IPS DF 6.9 (cell line): ENCODE measurements at regions not wholly inside any gene's neighbourhood (a gene's known extent, or its start where the extent isn't known, plus 50 kb on each side); places are given as distances from the start of the nearest gene placed in this dataset.

Experiments
- DNase-seq: peaks from one replicate; pipeline ENCODE4 v3.0.0-alpha.2; 2013; ENCODE audit warnings: low read depth, low spot score
- H3K27ac ChIP-seq: one replicate; pipeline ENCODE4 v1.5.1; 2013; ENCODE audit warnings: low read length, control low read depth
- H3K27me3 ChIP-seq: 2 replicates; pipeline ENCODE4 v1.6.1; 2013; ENCODE audit warnings: mild to moderate bottlenecking, low read length; ENCODE audit not compliant: control insufficient read depth, insufficient read depth
- H3K36me3 ChIP-seq: 2 replicates; pipeline ENCODE4 v1.6.1; 2013; ENCODE audit warnings: low read length; ENCODE audit not compliant: control insufficient read depth, insufficient read depth
- H3K4me1 ChIP-seq: 2 replicates; pipeline ENCODE4 v1.6.1; 2013; ENCODE audit warnings: low read length; ENCODE audit not compliant: control insufficient read depth, insufficient read depth
- H3K4me3 ChIP-seq: 2 replicates; pipeline ENCODE4 v1.5.1; 2013; ENCODE audit warnings: mild to moderate bottlenecking, low read length
- H3K9me3 ChIP-seq: 2 replicates; pipeline ENCODE4 v1.6.1; 2013; ENCODE audit warnings: low read length, inconsistent platforms; ENCODE audit not compliant: control insufficient read depth, insufficient read depth
- WGBS: extraction: QIAGEN DNeasy Blood & Tissue Kit; methylation state at CpG from one replicate; pipeline ENCODE4 v1.1.7; 2013; ENCODE audit warnings: mixed read lengths, missing lambda C conversion rate; ENCODE audit not compliant: insufficient read length, insufficient coverage; 5-methylcytosine and 5-hydroxymethylcytosine counted together

DNA sequence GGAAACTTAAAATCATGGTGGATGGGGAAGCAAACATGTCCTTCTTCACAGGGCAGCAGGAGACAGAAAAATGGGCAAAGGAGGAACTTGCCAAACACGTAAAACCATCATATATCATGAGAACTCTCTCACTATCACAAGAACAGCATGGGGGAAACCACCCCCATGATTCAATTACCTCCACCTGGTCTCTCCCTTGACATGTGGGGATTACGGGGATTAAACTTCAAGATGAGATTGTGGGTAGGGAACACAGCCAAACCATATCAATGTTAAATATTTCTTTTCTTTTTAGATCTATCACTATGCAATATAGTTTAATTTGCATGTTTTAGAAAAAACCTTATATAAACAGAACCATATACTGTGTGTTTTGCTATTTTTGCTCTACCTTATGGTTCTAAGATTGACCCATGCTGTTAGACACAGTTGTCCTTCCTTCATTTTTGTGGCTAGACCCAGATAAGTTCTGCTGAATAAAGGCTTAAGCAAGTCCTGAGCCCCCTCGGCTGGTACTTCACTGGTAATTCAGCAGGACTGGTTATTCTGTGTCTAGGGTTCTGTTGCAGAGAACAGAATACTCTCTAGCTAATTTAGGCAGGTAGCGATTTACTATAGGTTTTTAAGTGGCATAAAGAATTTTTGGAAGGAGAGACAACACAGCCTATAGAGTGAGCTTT lies 253.7 kb upstream of the HMGA2 start:
- Histone ChIP-seq H3K27me3 (no peaks in the 10 kb centered on the region), H3K9me3 (no peaks in the 10 kb centered on the region), H3K4me3 (no peak overlapping the region), H3K4me1 (no peaks in the 10 kb centered on the region), H3K27ac (no peak overlapping the region), H3K36me3 (no peaks in the 10 kb centered on the region)
- WGBS = no CpG with 5 or more reads among the region's 4 CpGs
- no peak for DNase-seq

DNA sequence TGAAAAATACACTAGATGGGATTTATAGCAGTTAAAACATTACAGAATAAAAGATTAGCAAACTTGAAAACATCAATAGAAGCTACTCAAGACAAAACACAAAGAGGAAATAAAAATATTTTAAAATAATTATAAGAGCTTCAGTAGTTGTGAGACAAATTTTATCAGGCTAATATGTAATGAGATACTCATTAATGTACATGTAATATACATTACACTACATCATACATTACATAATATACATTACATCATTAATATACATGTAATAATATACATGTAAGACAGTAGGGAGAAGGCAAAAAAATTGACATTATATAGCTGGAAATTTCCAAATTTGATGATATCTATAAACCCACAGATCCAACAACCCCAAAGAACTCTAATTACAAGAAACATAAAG lies 249.4 kb upstream of the HMGA2 start:
- H3K27ac ChIP-seq = no peak overlapping the region
- H3K27me3 ChIP-seq = no peaks in the 10 kb centered on the region
- H3K9me3 ChIP-seq = no peaks in the 10 kb centered on the region
- no peak overlapping the region for H3K4me3 ChIP-seq
- no peaks in the 10 kb centered on the region for H3K36me3 ChIP-seq
- DNase-seq = no peak
- no peaks in the 10 kb centered on the region for H3K4me1 ChIP-seq

DNA sequence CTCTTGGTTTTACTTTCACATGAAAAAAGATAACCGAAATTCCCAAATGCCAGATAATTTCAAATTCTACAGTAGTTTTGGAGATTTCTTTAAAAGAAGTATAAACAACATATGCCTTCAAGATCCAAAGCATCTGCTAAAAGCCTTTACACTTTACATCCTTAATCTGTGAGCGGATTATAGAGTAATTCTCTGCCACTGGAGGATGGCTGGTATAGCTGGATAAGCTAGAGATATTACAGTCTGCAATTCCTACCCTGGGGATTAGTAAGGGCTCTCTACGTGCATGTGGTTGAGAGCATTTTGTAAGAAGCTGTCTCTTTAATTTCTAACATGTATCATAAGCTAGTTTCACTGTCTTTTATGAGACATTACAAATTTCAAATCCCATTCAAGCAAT lies 240.3 kb upstream of the HMGA2 start:
- H3K27ac ChIP-seq = no peak overlapping the region
- no peaks in the 10 kb centered on the region for H3K27me3 ChIP-seq
- no CpG with 5 or more reads among the region's 3 CpGs for WGBS
- H3K4me1 ChIP-seq = no peaks in the 10 kb centered on the region
- no peak overlapping the region for H3K4me3 ChIP-seq
- no peaks in the 10 kb centered on the region for H3K9me3 ChIP-seq
- DNase-seq = no peak
- H3K36me3 ChIP-seq = no peaks in the 10 kb centered on the region

DNA sequence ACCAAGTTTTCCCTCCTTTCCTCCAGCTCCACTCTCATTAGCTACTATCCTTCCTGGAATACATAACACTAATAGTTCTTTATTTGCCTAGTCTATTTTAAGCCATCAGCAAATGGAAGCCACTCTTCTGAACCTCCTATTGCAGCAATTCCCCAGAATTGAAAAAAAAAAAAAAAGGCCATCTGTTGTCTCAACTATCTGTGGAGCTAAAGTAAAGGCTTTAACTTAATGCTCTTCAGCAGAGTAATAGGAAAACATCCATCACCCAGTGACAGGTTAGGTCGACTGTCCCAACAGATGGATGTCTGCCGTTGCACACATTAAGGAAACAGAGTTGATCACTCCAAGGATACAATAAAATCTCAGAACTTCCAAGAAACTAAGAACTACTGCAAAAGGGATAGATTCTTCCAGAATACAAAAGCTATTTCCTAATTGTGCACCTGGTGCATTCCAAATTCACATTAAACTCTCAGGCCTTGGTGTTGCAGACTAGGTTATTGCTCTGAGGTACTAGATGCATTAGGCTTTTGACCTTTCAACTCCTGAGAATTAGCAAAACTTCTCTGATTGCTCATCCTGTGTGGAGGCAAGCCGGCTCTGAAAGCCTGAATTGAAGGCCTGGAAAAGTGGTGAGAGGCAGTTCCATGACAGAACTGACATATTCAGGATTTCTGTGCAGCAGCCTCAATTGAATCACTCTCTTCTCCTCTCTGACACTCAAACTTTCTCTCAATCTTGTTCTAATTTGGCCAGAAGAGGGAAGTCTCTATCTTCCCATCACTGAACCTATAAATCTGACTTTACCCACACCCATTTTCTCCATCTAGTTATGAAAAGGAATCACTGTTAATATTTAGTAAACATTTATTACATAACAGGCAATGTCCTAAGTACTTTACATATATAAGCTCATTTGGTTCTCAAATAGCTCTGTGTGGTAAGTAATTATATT lies 238.4 kb upstream of the HMGA2 start:
- Histone ChIP-seq H3K27me3 (no peaks in the 10 kb centered on the region), H3K4me1 (no peaks in the 10 kb centered on the region), H3K27ac (no peak overlapping the region), H3K9me3 (no peaks in the 10 kb centered on the region), H3K4me3 (no peak overlapping the region), H3K36me3 (no peaks in the 10 kb centered on the region)
- no CpG with 5 or more reads among the region's 3 CpGs for WGBS
- no peak for DNase-seq

DNA sequence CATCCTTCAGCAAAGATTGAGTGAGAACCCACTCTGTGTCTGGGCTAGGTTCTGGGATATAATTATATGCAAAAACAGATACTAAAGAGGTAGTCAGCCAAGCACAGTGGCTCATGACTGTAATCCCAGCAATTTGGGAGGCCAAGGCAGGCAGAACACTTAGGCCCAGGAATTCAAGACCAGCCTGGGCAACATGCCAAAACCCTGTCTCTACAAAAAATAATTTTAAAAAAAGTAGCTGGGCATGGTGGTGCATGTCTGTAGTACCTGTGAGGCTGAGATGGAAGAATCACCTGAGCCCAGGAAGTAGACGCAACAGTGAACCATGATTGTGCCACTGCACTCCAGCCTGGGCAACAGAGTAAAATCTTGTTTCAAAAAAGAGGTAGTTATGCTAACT lies 237.5 kb upstream of the HMGA2 start:
- Histone ChIP-seq H3K4me3 (no peak overlapping the region), H3K36me3 (no peaks in the 10 kb centered on the region), H3K27me3 (no peaks in the 10 kb centered on the region), H3K27ac (no peak overlapping the region), H3K9me3 (no peaks in the 10 kb centered on the region), H3K4me1 (no peaks in the 10 kb centered on the region)
- DNase-seq = no peak
- WGBS = no CpG with 5 or more reads among the region's 1 CpG

DNA sequence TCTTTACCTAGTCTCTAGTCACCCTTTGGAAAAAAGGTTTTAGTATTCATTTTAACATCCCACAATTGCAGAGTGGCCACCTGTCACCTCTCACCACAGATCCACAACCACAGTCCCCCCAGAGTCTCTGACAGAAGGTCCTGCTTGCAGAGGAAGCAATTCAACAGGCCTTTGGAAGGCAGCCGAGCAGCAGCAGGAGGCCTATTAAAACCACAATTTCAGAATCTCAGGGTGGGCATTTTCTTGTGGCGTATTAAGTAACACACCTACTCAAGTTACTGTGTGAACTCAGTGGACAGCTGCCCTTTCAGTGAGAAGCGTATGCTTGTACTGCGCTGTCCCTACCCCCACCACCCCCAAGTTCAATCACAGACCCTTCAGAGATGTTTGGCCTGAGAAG lies 234.0 kb upstream of the HMGA2 start:
- H3K4me1 ChIP-seq = no peaks in the 10 kb centered on the region
- H3K27me3 ChIP-seq = no peaks in the 10 kb centered on the region
- no CpG with 5 or more reads among the region's 4 CpGs for WGBS
- H3K9me3 ChIP-seq = no peaks in the 10 kb centered on the region
- no peaks in the 10 kb centered on the region for H3K36me3 ChIP-seq
- H3K4me3 ChIP-seq = no peak overlapping the region
- H3K27ac ChIP-seq = no peak overlapping the region
- no peak for DNase-seq

DNA sequence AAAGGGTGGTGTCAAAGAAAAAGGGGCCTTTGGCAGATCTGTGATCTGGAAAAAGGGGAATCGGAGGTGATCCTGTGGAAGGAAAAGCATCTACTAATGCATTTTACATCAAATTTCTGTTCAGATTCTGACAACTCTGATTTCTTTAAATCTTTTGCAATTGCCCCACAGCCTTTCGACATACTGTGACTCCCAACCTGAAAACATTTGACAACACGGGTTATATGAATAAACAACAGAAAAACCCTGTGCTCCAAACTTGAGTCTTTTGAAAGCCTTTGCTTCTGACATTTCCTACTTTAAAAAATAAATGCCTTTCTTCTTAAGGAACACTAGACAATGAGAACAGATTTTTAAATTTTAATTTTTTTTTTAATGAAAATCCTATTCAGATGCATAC lies 231.9 kb upstream of the HMGA2 start:
- no peaks in the 10 kb centered on the region for H3K36me3 ChIP-seq
- no CpG with 5 or more reads among the region's 3 CpGs for WGBS
- no peaks in the 10 kb centered on the region for H3K9me3 ChIP-seq
- H3K4me1 ChIP-seq = peaks cover 2% of the 10 kb centered on the region; the same call in 1 of the 2 replicates
- no peaks in the 10 kb centered on the region for H3K27me3 ChIP-seq
- DNase-seq = no peak
- no peak overlapping the region for H3K4me3 ChIP-seq
- H3K27ac ChIP-seq = no peak overlapping the region

DNA sequence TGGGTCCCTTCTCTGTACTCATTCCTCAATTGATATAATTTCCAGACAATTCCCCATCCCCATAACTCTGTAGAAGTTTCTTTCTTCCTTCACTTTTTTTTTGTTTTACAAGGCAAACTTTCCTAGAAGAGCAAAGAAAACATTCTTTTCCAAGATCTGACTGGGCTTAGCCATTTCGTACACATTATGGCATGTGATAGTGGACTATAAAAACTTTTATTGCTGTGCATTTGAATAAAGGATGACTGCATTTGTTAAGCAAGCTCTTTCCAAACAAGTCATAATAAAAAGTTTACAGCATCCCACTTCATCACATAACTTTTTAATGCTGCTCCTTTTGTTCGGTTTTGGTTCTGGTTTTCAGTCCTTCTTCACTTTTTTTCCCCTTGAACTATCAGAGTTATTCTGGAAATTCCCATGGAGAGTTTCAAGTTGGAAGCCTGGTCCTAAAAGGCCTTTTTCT lies 231.0 kb upstream of the HMGA2 start:
- no CpG with 5 or more reads among the region's 2 CpGs for WGBS
- no peak for DNase-seq
- Histone ChIP-seq H3K4me1 (peaks cover 2% of the 10 kb centered on the region; the same call in 1 of the 2 replicates), H3K4me3 (no peak overlapping the region), H3K36me3 (no peaks in the 10 kb centered on the region), H3K27ac (no peak overlapping the region), H3K27me3 (no peaks in the 10 kb centered on the region), H3K9me3 (no peaks in the 10 kb centered on the region)

DNA sequence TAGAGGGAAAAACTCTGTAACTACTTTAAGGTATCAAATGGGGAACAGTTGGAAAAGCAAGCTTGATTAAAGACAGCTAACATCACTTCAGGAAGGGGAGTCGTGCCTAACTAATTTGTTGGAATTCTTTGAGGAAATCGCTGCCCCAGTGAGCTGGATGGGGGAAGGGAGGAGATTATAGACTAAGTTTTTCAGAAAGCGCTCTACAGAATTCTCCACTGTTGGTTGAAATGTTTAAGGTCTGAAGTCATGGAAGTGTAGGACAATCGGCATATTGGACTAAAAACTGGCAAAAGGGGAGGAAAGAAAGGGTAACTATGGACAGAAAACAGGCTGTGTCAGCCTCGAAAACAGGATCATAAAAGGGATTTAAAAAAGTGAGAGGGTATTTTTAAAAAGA lies 229.9 kb upstream of the HMGA2 start:
- no peak for DNase-seq

DNA sequence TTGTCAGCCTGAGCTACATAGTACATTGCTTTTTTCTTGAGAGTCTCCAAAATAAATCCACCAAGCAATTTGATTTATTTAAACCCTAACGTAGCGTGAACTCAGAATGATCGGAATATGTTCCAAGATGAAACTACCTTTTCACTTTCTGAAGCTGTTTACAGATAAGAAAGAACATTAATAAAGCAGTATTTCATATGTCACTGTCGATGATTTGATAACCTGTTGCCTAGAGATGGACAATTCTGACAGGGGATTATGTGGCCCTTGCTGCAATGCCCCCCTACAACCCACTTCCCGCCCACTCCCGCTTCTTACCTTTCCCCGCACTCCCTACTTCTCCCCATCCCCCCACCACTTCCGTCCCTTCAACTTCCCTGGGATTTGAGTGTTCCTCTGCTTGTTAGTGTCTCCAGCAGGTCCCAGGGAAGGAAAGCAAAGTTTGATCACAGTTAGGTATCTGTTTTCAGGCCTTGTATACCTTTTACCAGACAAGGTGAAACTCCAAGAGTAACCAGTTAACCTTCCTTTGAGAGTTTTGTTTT lies 229.2 kb upstream of the HMGA2 start:
- Histone ChIP-seq H3K4me3 (no peak overlapping the region), H3K27ac (no peak overlapping the region), H3K27me3 (no peaks in the 10 kb centered on the region), H3K9me3 (no peaks in the 10 kb centered on the region), H3K4me1 (peaks cover 2% of the 10 kb centered on the region; the same call in 1 of the 2 replicates), H3K36me3 (no peaks in the 10 kb centered on the region)
- no CpG with 5 or more reads among the region's 8 CpGs for WGBS
- no peak for DNase-seq

More for the DNA sequence above, 229.9 kb upstream of the HMGA2 start:
- Histone ChIP-seq H3K4me1 (peaks cover 2% of the 10 kb centered on the region; the same call in 1 of the 2 replicates), H3K27ac (no peak overlapping the region), H3K4me3 (no peak overlapping the region), H3K27me3 (no peaks in the 10 kb centered on the region), H3K9me3 (no peaks in the 10 kb centered on the region), H3K36me3 (no peaks in the 10 kb centered on the region)
- no CpG with 5 or more reads among the region's 5 CpGs for WGBS
